ENCODE measurements at regions not wholly inside any gene's neighbourhood (a gene's known extent, or its start where the extent isn't known, plus 50 kb on each side); places are given as distances from the start of the nearest gene placed in this dataset.
A peak's percentile ranks its signal among the peaks of the same experiment; 100 is the strongest.

- no peaks in the 10 kb centered on the region for H3K36me3 ChIP-seq (ENCODE audit: control insufficient read depth, insufficient read depth, low read length, severe bottlenecking)
- H3K4me1 ChIP-seq (ENCODE audit: control insufficient read depth, insufficient read depth, low read length) = no peaks in the 10 kb centered on the region
- no peak for DNase-seq (ENCODE audit: low read depth)
- no peak overlapping the region for H3K9ac ChIP-seq (ENCODE audit: low read length)
- no peaks in the 10 kb centered on the region for H3K9me3 ChIP-seq (ENCODE audit: control insufficient read depth, low read length)
- no peaks in the 10 kb centered on the region for H3K27me3 ChIP-seq (replicated peaks; ENCODE audit: control insufficient read depth, insufficient read depth, low read length)
- H3K4me3 ChIP-seq (ENCODE audit: low read length) = no peak overlapping the region
Observed at GRCh38 chr15:46872286-46872980, 844.9 kb upstream of the SEMA6D start.

GRCh38 chr15:46872981-46873330 is 844.3 kb upstream of the SEMA6D start:
- Histone ChIP-seq H3K4me1 (ENCODE audit: control insufficient read depth, insufficient read depth, low read length) (no peaks in the 10 kb centered on the region), H3K9ac (ENCODE audit: low read length) (no peak overlapping the region), H3K36me3 (ENCODE audit: control insufficient read depth, insufficient read depth, low read length, severe bottlenecking) (no peaks in the 10 kb centered on the region), H3K9me3 (ENCODE audit: control insufficient read depth, low read length) (no peaks in the 10 kb centered on the region), H3K27me3 (replicated peaks; ENCODE audit: control insufficient read depth, insufficient read depth, low read length) (no peaks in the 10 kb centered on the region), H3K4me3 (ENCODE audit: low read length) (no peak overlapping the region)
- no peak for DNase-seq (ENCODE audit: low read depth)

- no peak for DNase-seq (ENCODE audit: low read depth)
- Histone ChIP-seq H3K36me3 (ENCODE audit: control insufficient read depth, insufficient read depth, low read length, severe bottlenecking) (no peaks in the 10 kb centered on the region), H3K4me1 (ENCODE audit: control insufficient read depth, insufficient read depth, low read length) (no peaks in the 10 kb centered on the region), H3K9me3 (ENCODE audit: control insufficient read depth, low read length) (no peaks in the 10 kb centered on the region), H3K9ac (ENCODE audit: low read length) (no peak overlapping the region), H3K4me3 (ENCODE audit: low read length) (no peak overlapping the region), H3K27me3 (replicated peaks; ENCODE audit: control insufficient read depth, insufficient read depth, low read length) (no peaks in the 10 kb centered on the region)
Observed at GRCh38 chr15:46879032-46879770, 838.1 kb upstream of the SEMA6D start.

- DNase-seq (ENCODE audit: low read depth) = no peak
- Histone ChIP-seq H3K9me3 (ENCODE audit: control insufficient read depth, low read length) (no peaks in the 10 kb centered on the region), H3K27me3 (replicated peaks; ENCODE audit: control insufficient read depth, insufficient read depth, low read length) (no peaks in the 10 kb centered on the region)
Observed at GRCh38 chr15:46880791-46881190, 836.5 kb upstream of the SEMA6D start.

GRCh38 chr15:46892621-46893160 is 824.6 kb upstream of the SEMA6D start:
- DNase-seq (ENCODE audit: low read depth) = peak; percentile 19
- Histone ChIP-seq H3K27me3 (replicated peaks; ENCODE audit: control insufficient read depth, insufficient read depth, low read length) (no peaks in the 10 kb centered on the region), H3K9ac (ENCODE audit: low read length) (no peak overlapping the region), H3K4me1 (ENCODE audit: control insufficient read depth, insufficient read depth, low read length) (no peaks in the 10 kb centered on the region), H3K9me3 (ENCODE audit: control insufficient read depth, low read length) (no peaks in the 10 kb centered on the region), H3K36me3 (ENCODE audit: control insufficient read depth, insufficient read depth, low read length, severe bottlenecking) (no peaks in the 10 kb centered on the region), H3K4me3 (ENCODE audit: low read length) (no peak overlapping the region)

More at GRCh38 chr15:46880791-46881190, 836.5 kb upstream of the SEMA6D start:
- H3K4me1 ChIP-seq (ENCODE audit: control insufficient read depth, insufficient read depth, low read length) = no peaks in the 10 kb centered on the region
- H3K36me3 ChIP-seq (ENCODE audit: control insufficient read depth, insufficient read depth, low read length, severe bottlenecking) = no peaks in the 10 kb centered on the region
- no peak overlapping the region for H3K4me3 ChIP-seq (ENCODE audit: low read length)
- no peak overlapping the region for H3K9ac ChIP-seq (ENCODE audit: low read length)

GRCh38 chr15:46894644-46895043 is 822.7 kb upstream of the SEMA6D start:
- no peaks in the 10 kb centered on the region for H3K27me3 ChIP-seq (replicated peaks; ENCODE audit: control insufficient read depth, insufficient read depth, low read length)
- DNase-seq (ENCODE audit: low read depth) = no peak
- no peak overlapping the region for H3K9ac ChIP-seq (ENCODE audit: low read length)

GRCh38 chr15:46897266-46897665 is 820.0 kb upstream of the SEMA6D start:
- Histone ChIP-seq H3K27me3 (replicated peaks; ENCODE audit: control insufficient read depth, insufficient read depth, low read length) (no peaks in the 10 kb centered on the region), H3K36me3 (ENCODE audit: control insufficient read depth, insufficient read depth, low read length, severe bottlenecking) (no peaks in the 10 kb centered on the region), H3K9me3 (ENCODE audit: control insufficient read depth, low read length) (no peaks in the 10 kb centered on the region), H3K4me1 (ENCODE audit: control insufficient read depth, insufficient read depth, low read length) (no peaks in the 10 kb centered on the region), H3K9ac (ENCODE audit: low read length) (no peak overlapping the region), H3K4me3 (ENCODE audit: low read length) (no peak overlapping the region)
- DNase-seq (ENCODE audit: low read depth) = no peak

More at GRCh38 chr15:46894644-46895043, 822.7 kb upstream of the SEMA6D start:
- Histone ChIP-seq H3K36me3 (ENCODE audit: control insufficient read depth, insufficient read depth, low read length, severe bottlenecking) (no peaks in the 10 kb centered on the region), H3K4me3 (ENCODE audit: low read length) (no peak overlapping the region), H3K4me1 (ENCODE audit: control insufficient read depth, insufficient read depth, low read length) (no peaks in the 10 kb centered on the region), H3K9me3 (ENCODE audit: control insufficient read depth, low read length) (no peaks in the 10 kb centered on the region)

- Histone ChIP-seq H3K4me1 (ENCODE audit: control insufficient read depth, insufficient read depth, low read length) (no peaks in the 10 kb centered on the region), H3K9me3 (ENCODE audit: control insufficient read depth, low read length) (no peaks in the 10 kb centered on the region), H3K36me3 (ENCODE audit: control insufficient read depth, insufficient read depth, low read length, severe bottlenecking) (no peaks in the 10 kb centered on the region), H3K27me3 (replicated peaks; ENCODE audit: control insufficient read depth, insufficient read depth, low read length) (no peaks in the 10 kb centered on the region), H3K9ac (ENCODE audit: low read length) (no peak overlapping the region), H3K4me3 (ENCODE audit: low read length) (no peak overlapping the region)
- DNase-seq (ENCODE audit: low read depth) = no peak
Observed at GRCh38 chr15:46901001-46901400, 816.3 kb upstream of the SEMA6D start.

GRCh38 chr15:46917721-46918252 is 799.5 kb upstream of the SEMA6D start:
- Histone ChIP-seq H3K27me3 (replicated peaks; ENCODE audit: control insufficient read depth, insufficient read depth, low read length) (no peaks in the 10 kb centered on the region), H3K9ac (ENCODE audit: low read length) (no peak overlapping the region), H3K36me3 (ENCODE audit: control insufficient read depth, insufficient read depth, low read length, severe bottlenecking) (no peaks in the 10 kb centered on the region), H3K9me3 (ENCODE audit: control insufficient read depth, low read length) (peaks cover 3% of the 10 kb centered on the region), H3K4me3 (ENCODE audit: low read length) (no peak overlapping the region), H3K4me1 (ENCODE audit: control insufficient read depth, insufficient read depth, low read length) (no peaks in the 10 kb centered on the region)
- DNase-seq (ENCODE audit: low read depth) = no peak

- H3K4me3 ChIP-seq (ENCODE audit: low read length) = no peak overlapping the region
- no peaks in the 10 kb centered on the region for H3K27me3 ChIP-seq (replicated peaks; ENCODE audit: control insufficient read depth, insufficient read depth, low read length)
- no peak overlapping the region for H3K9ac ChIP-seq (ENCODE audit: low read length)
- H3K36me3 ChIP-seq (ENCODE audit: control insufficient read depth, insufficient read depth, low read length, severe bottlenecking) = no peaks in the 10 kb centered on the region
- H3K9me3 ChIP-seq (ENCODE audit: control insufficient read depth, low read length) = no peaks in the 10 kb centered on the region
- no peak for DNase-seq (ENCODE audit: low read depth)
- no peaks in the 10 kb centered on the region for H3K4me1 ChIP-seq (ENCODE audit: control insufficient read depth, insufficient read depth, low read length)
Observed at GRCh38 chr15:46918462-46919140, 798.7 kb upstream of the SEMA6D start.

- H3K27me3 ChIP-seq (replicated peaks; ENCODE audit: control insufficient read depth, insufficient read depth, low read length) = no peaks in the 10 kb centered on the region
- no peak for DNase-seq (ENCODE audit: low read depth)
- no peak overlapping the region for H3K4me3 ChIP-seq (ENCODE audit: low read length)
- H3K9me3 ChIP-seq (ENCODE audit: control insufficient read depth, low read length) = no peaks in the 10 kb centered on the region
- no peaks in the 10 kb centered on the region for H3K4me1 ChIP-seq (ENCODE audit: control insufficient read depth, insufficient read depth, low read length)
- no peaks in the 10 kb centered on the region for H3K36me3 ChIP-seq (ENCODE audit: control insufficient read depth, insufficient read depth, low read length, severe bottlenecking)
- no peak overlapping the region for H3K9ac ChIP-seq (ENCODE audit: low read length)
Observed at GRCh38 chr15:46921891-46922290, 795.4 kb upstream of the SEMA6D start.

All from adipocyte (in vitro differentiated cells).